Spinal cord (tissue), 9 donors: ENCODE measurements at regions not wholly inside any gene's neighbourhood (a gene's known extent, or its start where the extent isn't known, plus 50 kb on each side); places are given as distances from the start of the nearest gene placed in this dataset.
"Not testable (repeated sequence)": the region's sequence is repeated elsewhere in the genome, so short reads cannot be mapped to it uniquely, and the experiment has no call there.

Experiments used
- DNase-seq, 6 donors: peaks; one replicate each; pipeline versions ENCODE4 v3.0.0 to v3.0.0-alpha.2; 2013 to 2015; ENCODE audit warnings: low spot score in 6 of 6, low read depth in 4 of 6
- H3K27ac ChIP-seq: one replicate; pipeline ENCODE4 v1.5.1; 2013; ENCODE audit warnings: low read depth, low read length, control low read depth
- H3K27me3 ChIP-seq: one replicate; pipeline ENCODE4 v1.6.1; 2013; ENCODE audit warnings: low read length; ENCODE audit not compliant: control insufficient read depth, insufficient read depth
- H3K36me3 ChIP-seq: one replicate; pipeline ENCODE4 v1.6.1; 2013; ENCODE audit warnings: low read length; ENCODE audit not compliant: control insufficient read depth, insufficient read depth
- H3K4me1 ChIP-seq: one replicate; pipeline ENCODE4 v1.6.1; 2013; ENCODE audit warnings: low read length; ENCODE audit not compliant: control insufficient read depth, insufficient read depth
- H3K4me3 ChIP-seq: one replicate; pipeline ENCODE4 v1.5.1; 2013; ENCODE audit warnings: low read depth, low read length, control low read depth
- H3K9me3 ChIP-seq: one replicate; pipeline ENCODE4 v1.6.1; 2013; ENCODE audit warnings: low read length; ENCODE audit not compliant: control insufficient read depth, insufficient read depth
- WGBS: methylation state at CpG from one replicate; pipeline ENCODE4 v1.1.5; 2013; ENCODE audit warnings: missing lambda C conversion rate; ENCODE audit not compliant: insufficient coverage; 5-methylcytosine and 5-hydroxymethylcytosine counted together
- donor health status: healthy.

DNA sequence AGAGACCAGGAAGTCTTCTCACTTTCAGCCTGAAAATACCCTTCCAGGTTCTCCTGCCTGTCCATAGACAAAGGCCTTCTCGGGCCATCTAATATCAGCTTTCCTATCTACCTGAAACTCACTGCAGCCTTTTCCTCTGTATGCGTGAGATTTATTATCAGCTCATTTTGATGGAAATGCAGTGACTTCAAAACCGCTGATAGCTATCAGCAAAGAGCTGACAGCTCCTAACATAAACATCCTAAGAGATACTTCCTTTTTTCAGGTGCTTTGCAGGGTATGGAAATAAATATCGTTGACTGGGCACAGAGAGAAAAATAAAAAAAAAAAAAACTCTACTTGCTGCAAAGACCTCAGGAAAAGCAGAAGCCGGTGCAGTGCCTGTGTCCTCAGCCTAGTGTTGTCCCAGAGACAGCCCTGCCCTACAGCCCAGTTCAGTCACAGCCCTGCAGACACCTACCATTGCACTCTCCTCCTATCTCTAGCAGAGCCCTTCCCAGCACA is 215.0 kb upstream of the EGLN3 start:
- 83% methylated on average over 1 of the region's 5 CpGs for WGBS
- no peaks in the 10 kb centered on the region for H3K4me1 ChIP-seq
- DNase-seq: no peak
- no peaks in the 10 kb centered on the region for H3K27me3 ChIP-seq
- no peaks in the 10 kb centered on the region for H3K9me3 ChIP-seq
- no peak overlapping the region for H3K27ac ChIP-seq
- H3K4me3 ChIP-seq: no peak overlapping the region
- H3K36me3 ChIP-seq: no peaks in the 10 kb centered on the region

DNA sequence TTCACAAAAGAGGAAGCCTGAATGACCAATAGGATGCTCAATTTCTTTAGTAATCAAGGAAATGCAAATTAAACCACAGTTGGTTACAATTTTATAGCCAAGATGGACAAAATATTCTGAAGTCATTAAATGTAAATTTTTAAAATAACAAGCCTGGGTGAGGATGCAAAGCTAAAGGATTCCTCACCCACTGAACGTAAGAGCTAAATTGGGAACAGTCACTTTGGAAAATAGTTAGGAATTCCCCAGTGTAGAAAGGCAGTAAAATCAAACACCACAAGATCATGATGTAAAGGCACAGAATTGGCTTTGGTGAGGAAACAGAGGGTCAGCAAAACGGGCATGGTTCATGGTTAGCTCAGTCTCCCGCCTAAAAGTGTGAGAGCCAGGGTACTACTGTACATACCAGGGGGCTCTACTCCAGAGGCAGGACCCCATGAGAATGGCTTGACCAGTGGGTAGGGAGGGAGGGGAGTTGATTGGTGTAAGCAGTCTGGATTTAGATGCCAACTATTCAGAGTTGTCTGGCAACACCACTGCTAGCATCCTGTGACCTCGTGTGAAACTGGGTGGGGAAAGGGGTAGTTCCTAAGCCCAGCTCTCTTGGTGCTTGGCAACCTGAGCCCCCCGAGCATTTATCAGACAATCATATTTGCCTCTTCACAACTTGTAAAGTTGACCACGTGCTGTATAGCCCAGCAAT is 213.4 kb upstream of the EGLN3 start:
- Histone ChIP-seq H3K4me3 (no peak overlapping the region), H3K27me3 (no peaks in the 10 kb centered on the region), H3K36me3 (no peaks in the 10 kb centered on the region), H3K27ac (no peak overlapping the region), H3K9me3 (no peaks in the 10 kb centered on the region), H3K4me1 (no peaks in the 10 kb centered on the region)
- DNase-seq: peak in 2 of 6 donors; percentile 22 to 58
- 35% methylated on average over 2 of the region's 6 CpGs for WGBS

- no peaks in the 10 kb centered on the region for H3K4me1 ChIP-seq
- no peak for DNase-seq
- H3K27me3 ChIP-seq: no peaks in the 10 kb centered on the region
- H3K36me3 ChIP-seq: no peaks in the 10 kb centered on the region
- no peak overlapping the region for H3K4me3 ChIP-seq
- WGBS: no CpG with 5 or more reads among the region's 5 CpGs
- no peak overlapping the region for H3K27ac ChIP-seq
- H3K9me3 ChIP-seq: no peaks in the 10 kb centered on the region
Measured at GRCh38 chr14:34161351-34162082, 210.6 kb upstream of the EGLN3 start.

GRCh38 chr14:34160619-34161018 is 209.7 kb upstream of the EGLN3 start:
- Histone ChIP-seq H3K4me3 (no peak overlapping the region), H3K27ac (no peak overlapping the region), H3K4me1 (no peaks in the 10 kb centered on the region), H3K36me3 (no peaks in the 10 kb centered on the region), H3K9me3 (no peaks in the 10 kb centered on the region), H3K27me3 (no peaks in the 10 kb centered on the region)
- DNase-seq: no peak
- WGBS: no CpG with 5 or more reads among the region's 2 CpGs

DNA sequence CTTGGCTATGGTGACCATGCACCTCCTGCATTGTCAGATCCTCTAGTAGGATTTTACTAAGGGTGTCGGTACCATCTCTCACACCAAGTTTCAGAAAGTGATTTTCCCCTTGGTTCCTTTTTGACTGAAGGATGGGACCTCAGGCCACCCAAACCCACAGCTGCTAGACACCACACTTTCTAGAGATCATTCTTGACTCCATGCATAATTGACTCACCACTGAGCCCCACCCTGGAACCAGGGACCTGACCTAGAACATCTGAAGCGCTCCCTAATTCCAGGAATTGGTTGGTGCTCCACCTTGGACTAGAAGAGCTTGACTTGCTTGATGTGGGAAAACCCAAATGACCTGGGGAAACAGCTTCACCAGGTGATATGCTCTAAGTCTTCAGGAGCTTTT is 206.8 kb upstream of the EGLN3 start:
- DNase-seq: no peak
- Histone ChIP-seq H3K27me3 (no peaks in the 10 kb centered on the region), H3K9me3 (no peaks in the 10 kb centered on the region), H3K4me3 (no peak overlapping the region), H3K36me3 (no peaks in the 10 kb centered on the region), H3K4me1 (no peaks in the 10 kb centered on the region), H3K27ac (no peak overlapping the region)
- 100% methylated on average over 2 of the region's 2 CpGs for WGBS

GRCh38 chr14:34147461-34147860 is 196.6 kb upstream of the EGLN3 start:
- WGBS: no CpG with 5 or more reads among the region's 3 CpGs
- Histone ChIP-seq H3K9me3 (no peaks in the 10 kb centered on the region), H3K4me1 (no peaks in the 10 kb centered on the region), H3K4me3 (no peak overlapping the region), H3K27ac (no peak overlapping the region), H3K27me3 (no peaks in the 10 kb centered on the region), H3K36me3 (no peaks in the 10 kb centered on the region)
- no peak for DNase-seq

- DNase-seq: not testable (repeated sequence)
- WGBS: 82% methylated on average over 3 of the region's 6 CpGs
Measured at GRCh38 chr14:34140127-34140526, 189.3 kb upstream of the EGLN3 start.

GRCh38 chr14:34139160-34140121 is 188.6 kb upstream of the EGLN3 start:
- DNase-seq: peak in 2 of 6 donors; percentile 52 to 66
- peaks cover 19% of the 10 kb centered on the region for H3K4me1 ChIP-seq
- not testable (repeated sequence) for H3K9me3 ChIP-seq, H3K27ac ChIP-seq, H3K27me3 ChIP-seq, H3K36me3 ChIP-seq, H3K4me3 ChIP-seq
- 53% methylated on average over 12 of the region's 13 CpGs for WGBS

More at GRCh38 chr14:34140127-34140526, 189.3 kb upstream of the EGLN3 start:
- H3K27me3 ChIP-seq, H3K9me3 ChIP-seq, H3K36me3 ChIP-seq, H3K4me3 ChIP-seq, H3K27ac ChIP-seq: not testable (repeated sequence)
- H3K4me1 ChIP-seq: peaks cover 19% of the 10 kb centered on the region

DNA sequence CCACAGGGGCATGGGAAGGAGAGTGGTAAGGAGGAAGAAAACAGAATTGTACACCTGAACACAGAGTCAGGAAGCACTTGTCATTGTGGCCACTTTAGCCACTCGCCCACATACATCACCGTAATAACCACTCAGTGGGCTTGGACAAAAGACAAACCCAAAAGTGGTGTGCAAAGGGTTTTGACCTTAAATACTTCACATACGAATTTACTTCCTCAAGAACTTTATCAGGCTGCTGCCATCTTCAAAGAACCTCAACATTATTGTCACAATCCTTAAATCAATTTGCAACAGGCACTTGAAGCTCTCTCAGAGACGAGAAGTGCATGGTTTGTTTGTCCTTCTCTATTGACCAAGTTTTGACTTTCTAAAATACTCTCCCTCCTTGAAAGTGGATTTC is 187.3 kb upstream of the EGLN3 start:
- WGBS: 78% methylated on average over 4 of the region's 4 CpGs
- Histone ChIP-seq H3K4me1 (peaks cover 19% of the 10 kb centered on the region), H3K4me3 (no peak overlapping the region), H3K27me3 (no peaks in the 10 kb centered on the region), H3K9me3 (no peaks in the 10 kb centered on the region), H3K36me3 (no peaks in the 10 kb centered on the region), H3K27ac (no peak overlapping the region)
- no peak for DNase-seq
